ENCODE measurements at regions not wholly inside any gene's neighbourhood (a gene's known extent, or its start where the extent isn't known, plus 50 kb on each side); places are given as distances from the start of the nearest gene placed in this dataset.

DNA sequence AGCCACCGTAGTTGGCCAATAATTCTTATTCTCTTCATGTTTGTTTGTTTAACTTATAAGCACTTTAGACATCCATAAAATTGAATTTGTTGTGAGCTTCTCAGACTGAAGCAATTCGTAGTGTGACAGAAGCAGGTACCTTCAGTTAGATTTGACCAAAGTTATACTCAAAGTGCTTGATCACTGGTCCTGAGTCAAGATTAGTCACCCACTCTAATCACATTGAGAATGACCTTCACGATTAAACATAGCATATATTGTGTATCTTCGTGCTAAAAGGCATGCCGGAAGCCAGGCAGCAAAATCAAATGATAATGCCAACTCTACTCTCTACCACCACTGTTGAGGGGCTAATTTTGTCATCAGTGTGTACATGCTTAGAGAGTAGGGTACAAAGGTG is 763.7 kb upstream of the MBL2 start:
- no peak for TF ChIP-seq GATA2 (IDR thresholded peaks at IDR 0.05; ENCODE audit: low read depth, low read length)
- TF ChIP-seq GATA3 (IDR thresholded peaks at IDR 0.05; ENCODE audit: low read depth, low read length), result no peak

GRCh38 chr10:53534428-53534827 is 761.8 kb upstream of the MBL2 start:
- TF ChIP-seq GATA3 (IDR thresholded peaks at IDR 0.05; ENCODE audit: low read depth, low read length) (no peak), GATA2 (IDR thresholded peaks at IDR 0.05; ENCODE audit: low read depth, low read length) (no peak)

DNA sequence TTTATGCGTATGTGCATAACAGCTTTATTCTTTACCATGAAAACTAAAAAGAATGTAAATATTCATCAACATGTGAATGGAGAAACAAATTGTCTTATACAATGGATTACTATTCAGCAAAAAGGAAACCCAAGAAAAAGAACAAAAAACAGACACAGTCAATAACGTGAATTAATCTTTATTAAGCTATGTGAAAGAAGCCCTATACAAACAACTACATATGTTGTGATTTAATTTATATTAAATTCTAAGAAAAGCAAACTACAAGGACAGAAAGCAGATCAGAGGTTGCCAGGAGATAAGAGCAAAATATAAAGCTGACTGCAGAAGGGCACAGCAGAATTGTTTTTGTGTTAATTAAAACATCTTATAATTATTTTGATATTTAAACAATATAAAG is 756.4 kb upstream of the MBL2 start:
- TF ChIP-seq GATA3 (IDR thresholded peaks at IDR 0.05; ENCODE audit: low read depth, low read length), result no peak
- no peak for TF ChIP-seq GATA2 (IDR thresholded peaks at IDR 0.05; ENCODE audit: low read depth, low read length)

GRCh38 chr10:53521046-53521445 is 748.5 kb upstream of the MBL2 start:
- TF ChIP-seq GATA2 (IDR thresholded peaks at IDR 0.05; ENCODE audit: low read depth, low read length) (no peak), GATA3 (IDR thresholded peaks at IDR 0.05; ENCODE audit: low read depth, low read length) (no peak)

- no peak for TF ChIP-seq GATA3 (IDR thresholded peaks at IDR 0.05; ENCODE audit: low read depth, low read length)
Measured at GRCh38 chr10:53508197-53508596, 735.6 kb upstream of the MBL2 start.

DNA sequence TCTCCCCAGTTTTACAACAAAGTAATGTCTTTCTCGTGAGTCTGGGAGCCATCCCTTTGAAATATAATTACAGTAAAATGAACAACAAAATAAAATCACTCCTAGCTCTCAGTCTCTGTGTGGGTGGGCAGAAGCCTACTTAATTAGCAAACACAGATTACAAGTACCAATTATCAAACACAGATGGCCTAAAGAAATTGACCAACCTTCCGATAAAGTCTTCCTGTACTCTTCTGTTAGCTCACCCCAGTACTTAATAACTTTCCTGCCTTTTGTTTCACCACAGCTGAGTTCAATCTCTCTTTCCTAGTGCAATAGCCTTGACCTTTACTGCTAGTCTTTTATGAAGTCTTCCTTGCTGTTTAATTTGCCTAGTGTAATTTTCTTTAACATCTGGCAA is 719.2 kb upstream of the MBL2 start:
- TF ChIP-seq GATA2 (IDR thresholded peaks at IDR 0.05; ENCODE audit: low read depth, low read length) (no peak), GATA3 (IDR thresholded peaks at IDR 0.05; ENCODE audit: low read depth, low read length) (no peak)

DNA sequence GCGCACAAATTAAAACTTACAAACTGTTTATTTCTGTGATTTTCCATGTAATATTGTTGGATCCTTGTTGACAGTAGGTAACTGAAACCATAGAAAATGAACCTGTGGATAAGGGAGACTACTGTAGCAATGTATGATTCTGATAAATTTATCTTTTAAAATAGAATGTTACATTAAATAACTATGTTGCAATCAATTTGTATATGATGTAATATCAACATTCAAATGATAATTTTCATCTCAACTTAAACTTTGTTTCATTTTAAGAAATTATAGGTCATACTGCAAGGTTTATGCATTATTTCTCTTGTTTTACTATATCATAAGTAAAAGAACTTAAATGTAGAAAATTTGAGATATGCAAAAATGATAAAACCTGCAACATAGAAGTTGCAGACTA is 718.0 kb upstream of the MBL2 start:
- TF ChIP-seq GATA2 (IDR thresholded peaks at IDR 0.05; ENCODE audit: low read depth, low read length) (no peak), GATA3 (IDR thresholded peaks at IDR 0.05; ENCODE audit: low read depth, low read length) (no peak)

GRCh38 chr10:53489335-53490182 is 717.0 kb upstream of the MBL2 start:
- TF ChIP-seq GATA2 (IDR thresholded peaks at IDR 0.05; ENCODE audit: low read depth, low read length) (no peak), GATA3 (IDR thresholded peaks at IDR 0.05; ENCODE audit: low read depth, low read length) (no peak)

DNA sequence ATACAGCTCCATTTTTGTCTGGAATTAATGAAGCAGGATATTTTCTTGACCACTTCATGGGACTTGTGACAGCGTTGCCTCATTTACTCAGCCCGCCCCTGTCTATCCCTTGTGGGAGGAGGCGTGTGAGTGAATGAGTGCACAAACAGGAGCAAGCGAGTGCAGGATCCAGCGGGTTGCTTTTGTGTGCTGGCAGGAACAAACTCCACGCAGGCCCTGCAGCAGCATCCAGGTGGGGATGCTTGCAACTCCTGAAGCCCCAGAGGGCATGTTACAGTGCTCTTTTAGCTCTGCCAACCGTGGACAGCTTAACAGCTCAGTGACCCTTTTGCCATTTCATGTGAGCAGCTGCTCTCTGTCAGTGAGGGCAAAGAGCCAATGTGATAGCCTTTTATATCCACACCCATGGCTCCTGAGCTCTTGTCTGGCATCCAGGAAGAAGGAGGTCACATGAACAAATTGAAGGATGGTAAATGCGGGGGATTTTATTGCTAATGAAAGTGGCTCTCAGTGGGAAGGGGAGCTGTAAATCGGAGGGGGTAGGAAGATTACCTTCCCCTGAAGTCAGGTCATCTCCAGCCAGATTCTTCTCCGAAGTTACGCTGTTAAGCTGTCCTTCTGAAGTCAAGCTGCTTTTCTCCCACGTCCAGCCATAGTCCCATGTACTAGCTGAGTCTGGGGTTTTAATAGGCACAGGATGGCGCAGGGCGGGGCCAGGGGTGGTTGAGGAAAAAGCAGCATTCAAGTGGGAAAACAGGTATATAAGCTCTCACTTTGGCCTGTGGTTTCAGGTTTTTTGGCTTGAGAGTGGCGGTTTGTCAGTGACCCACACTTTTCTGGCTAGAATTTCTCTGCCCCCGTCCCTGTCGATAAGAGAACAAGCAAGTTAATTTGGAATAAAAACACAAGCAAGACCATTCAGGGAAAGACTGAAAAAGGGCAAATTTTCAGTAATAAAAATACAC is 714.7 kb upstream of the MBL2 start:
- no peak for TF ChIP-seq GATA3 (IDR thresholded peaks at IDR 0.05; ENCODE audit: low read depth, low read length)
- TF ChIP-seq GATA2 (IDR thresholded peaks at IDR 0.05; ENCODE audit: low read depth, low read length), result no peak

- TF ChIP-seq GATA2 (IDR thresholded peaks at IDR 0.05; ENCODE audit: low read depth, low read length) (no peak), GATA3 (IDR thresholded peaks at IDR 0.05; ENCODE audit: low read depth, low read length) (no peak)
Measured at GRCh38 chr10:53479365-53479764, 706.8 kb upstream of the MBL2 start.

GRCh38 chr10:53477313-53477675 is 704.7 kb upstream of the MBL2 start:
- TF ChIP-seq GATA3 (IDR thresholded peaks at IDR 0.05; ENCODE audit: low read depth, low read length) (no peak), GATA2 (IDR thresholded peaks at IDR 0.05; ENCODE audit: low read depth, low read length) (no peak)

- TF ChIP-seq GATA2 (IDR thresholded peaks at IDR 0.05; ENCODE audit: low read depth, low read length) (no peak), GATA3 (IDR thresholded peaks at IDR 0.05; ENCODE audit: low read depth, low read length) (no peak)
Measured at GRCh38 chr10:53476650-53477312, 704.2 kb upstream of the MBL2 start.

DNA sequence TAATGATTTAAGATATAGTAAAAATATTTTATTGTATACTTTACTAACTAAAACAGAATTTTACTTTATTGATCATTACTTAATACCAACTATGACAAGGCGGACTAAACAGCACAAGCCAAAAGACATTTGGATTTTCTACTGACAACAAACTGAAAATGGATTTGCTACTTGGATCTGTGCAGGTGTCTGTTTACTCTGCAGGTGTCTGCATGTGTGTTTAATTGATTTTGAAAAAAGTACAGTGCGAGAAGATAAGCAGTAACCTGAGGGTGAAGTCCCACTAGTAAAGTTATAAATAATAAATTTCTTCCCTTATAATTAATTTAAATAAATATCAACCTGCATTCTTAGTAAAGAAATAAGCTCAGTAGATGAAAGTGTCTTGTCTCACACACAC is 696.8 kb upstream of the MBL2 start:
- TF ChIP-seq GATA3 (IDR thresholded peaks at IDR 0.05; ENCODE audit: low read depth, low read length) (no peak), GATA2 (IDR thresholded peaks at IDR 0.05; ENCODE audit: low read depth, low read length) (no peak)

- TF ChIP-seq GATA3 (IDR thresholded peaks at IDR 0.05; ENCODE audit: low read depth, low read length) (no peak), GATA2 (IDR thresholded peaks at IDR 0.05; ENCODE audit: low read depth, low read length) (no peak)
Measured at GRCh38 chr10:53463539-53463938, 691.0 kb upstream of the MBL2 start.
